Lung (tissue), 11 donors: ENCODE measurements at regions not wholly inside any gene's neighbourhood (a gene's known extent, or its start where the extent isn't known, plus 50 kb on each side); places are given as distances from the start of the nearest gene placed in this dataset.

Source experiments
- ATAC-seq: fragments of 200-7000 bp; cut with Tn5 transposase; one replicate; pipeline ENCODE4 v1.9.1; 2020; ENCODE audit warnings: moderate number of reproducible peaks; ENCODE audit not compliant: insufficient read depth, low FRiP score
- DNase-seq, 3 donors: peaks; one replicate each; pipeline ENCODE4 v3.0.0-alpha.2; 2013 to 2017
- H3K27ac ChIP-seq, 2 donors: one replicate each; pipeline ENCODE4 v1.5.1; 2013; ENCODE audit warnings: mild to moderate bottlenecking in 2 of 2, moderate library complexity in 2 of 2, control low read depth in 1 of 2, inconsistent platforms in 1 of 2, low read depth in 1 of 2, low read length in 1 of 2
- H3K27me3 ChIP-seq, 3 donors: one replicate each; pipeline ENCODE4 v1.5.1; 2013; ENCODE audit warnings: low read length in 2 of 3; ENCODE audit not compliant: control insufficient read depth in 3 of 3, insufficient read depth in 3 of 3
- H3K36me3 ChIP-seq, 4 donors: one replicate each; pipeline ENCODE4 v1.5.1; 2013; ENCODE audit warnings: low read length in 4 of 4, mild to moderate bottlenecking in 1 of 4, moderate library complexity in 1 of 4; ENCODE audit not compliant: control insufficient read depth in 4 of 4, insufficient read depth in 4 of 4
- H3K4me1 ChIP-seq, 5 donors: one replicate each; pipeline ENCODE4 v1.5.1; 2013; ENCODE audit warnings: low read length in 5 of 5, mild to moderate bottlenecking in 2 of 5, moderate library complexity in 1 of 5; ENCODE audit not compliant: control insufficient read depth in 5 of 5, insufficient read depth in 5 of 5
- H3K4me3 ChIP-seq: one replicate; pipeline ENCODE4 v1.5.1; 2013; ENCODE audit warnings: mild to moderate bottlenecking, control low read depth, moderate library complexity
- H3K9ac ChIP-seq, 2 donors: one replicate each; pipeline ENCODE4 v1.5.1; 2013; ENCODE audit warnings: low read length in 2 of 2, control low read depth in 1 of 2; ENCODE audit not compliant: insufficient read depth in 1 of 2
- H3K9me3 ChIP-seq, 4 donors: one replicate each; pipeline ENCODE4 v1.5.1; 2013; ENCODE audit warnings: low read length in 3 of 4, mild to moderate bottlenecking in 1 of 4, moderate library complexity in 1 of 4; ENCODE audit not compliant: control insufficient read depth in 4 of 4, insufficient read depth in 3 of 4
- WGBS, 2 donors: extraction: QIAGEN DNeasy Blood & Tissue Kit; methylation state at CpG; one replicate each; pipeline ENCODE4 v1.1.7; 2013; 5-methylcytosine and 5-hydroxymethylcytosine counted together
- TF ChIP-seq, protein P1 (sequence below): IDR thresholded peaks from 2 replicates; pipeline ENCODE4 v1.5.1; 2012; ENCODE audit warnings: mild to moderate bottlenecking; ENCODE audit errors: control extremely low read depth, extremely low read depth
- donor health status: control.
- donor health status: control.
- donor health status: Bipolar disorder and iron deficiency.
- donor health status: healthy.
- donor health status: DM: yes; HTN: yes; CAD: no.

DNA sequence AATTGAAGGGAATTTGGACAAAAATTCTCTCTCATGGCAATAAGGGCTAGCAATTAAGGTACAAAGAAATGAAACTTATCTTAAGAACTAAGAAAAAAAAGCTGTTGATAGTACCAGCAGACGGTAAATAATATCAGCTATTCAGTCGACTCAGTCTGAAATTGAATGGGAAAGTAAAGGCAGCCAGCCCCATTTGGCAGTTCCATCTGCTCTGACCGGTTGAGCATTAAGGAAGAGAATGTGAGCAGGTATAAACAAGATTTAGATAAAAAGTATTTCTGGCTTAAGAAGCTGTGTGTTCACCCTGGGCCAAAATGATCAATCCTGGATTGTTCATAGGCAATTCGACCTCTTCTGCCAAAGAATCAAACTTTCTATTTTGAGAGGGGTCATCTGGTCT lies 154.6 kb upstream of the NPVF start:
- DNase-seq, result no peak
- no peak overlapping the region for H3K27ac ChIP-seq
- no peak for ATAC-seq
- no peaks in the 10 kb centered on the region for H3K36me3 ChIP-seq
- peaks cover 0 to 2% (median 0%) of the 10 kb centered on the region in 4 donors for H3K9me3 ChIP-seq
- H3K9ac ChIP-seq, result no peak overlapping the region
- WGBS, 2 donors, result 73 to 87% methylated on average over 4 of the region's 4 CpGs
- peaks cover 0 to 33% (median 2%) of the 10 kb centered on the region in 5 donors for H3K4me1 ChIP-seq
- TF ChIP-seq, protein P1, sequence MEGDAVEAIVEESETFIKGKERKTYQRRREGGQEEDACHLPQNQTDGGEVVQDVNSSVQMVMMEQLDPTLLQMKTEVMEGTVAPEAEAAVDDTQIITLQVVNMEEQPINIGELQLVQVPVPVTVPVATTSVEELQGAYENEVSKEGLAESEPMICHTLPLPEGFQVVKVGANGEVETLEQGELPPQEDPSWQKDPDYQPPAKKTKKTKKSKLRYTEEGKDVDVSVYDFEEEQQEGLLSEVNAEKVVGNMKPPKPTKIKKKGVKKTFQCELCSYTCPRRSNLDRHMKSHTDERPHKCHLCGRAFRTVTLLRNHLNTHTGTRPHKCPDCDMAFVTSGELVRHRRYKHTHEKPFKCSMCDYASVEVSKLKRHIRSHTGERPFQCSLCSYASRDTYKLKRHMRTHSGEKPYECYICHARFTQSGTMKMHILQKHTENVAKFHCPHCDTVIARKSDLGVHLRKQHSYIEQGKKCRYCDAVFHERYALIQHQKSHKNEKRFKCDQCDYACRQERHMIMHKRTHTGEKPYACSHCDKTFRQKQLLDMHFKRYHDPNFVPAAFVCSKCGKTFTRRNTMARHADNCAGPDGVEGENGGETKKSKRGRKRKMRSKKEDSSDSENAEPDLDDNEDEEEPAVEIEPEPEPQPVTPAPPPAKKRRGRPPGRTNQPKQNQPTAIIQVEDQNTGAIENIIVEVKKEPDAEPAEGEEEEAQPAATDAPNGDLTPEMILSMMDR, result no peak
- no peaks in the 10 kb centered on the region for H3K27me3 ChIP-seq
- H3K4me3 ChIP-seq, result no peak overlapping the region

GRCh38 chr7:25383402-25383801 lies 155.1 kb upstream of the NPVF start:
- ATAC-seq (no peak), DNase-seq (no peak)
- TF ChIP-seq, protein P1, result no peak
- no peak overlapping the region for H3K4me3 ChIP-seq
- peaks cover 0 to 33% (median 2%) of the 10 kb centered on the region in 5 donors for H3K4me1 ChIP-seq
- H3K27ac ChIP-seq, result no peak overlapping the region
- no peaks in the 10 kb centered on the region for H3K9me3 ChIP-seq
- no peak overlapping the region for H3K9ac ChIP-seq
- WGBS, 2 donors, result 75 to 82% methylated on average over 2 of the region's 2 CpGs
- H3K27me3 ChIP-seq, result no peaks in the 10 kb centered on the region
- H3K36me3 ChIP-seq, result no peaks in the 10 kb centered on the region

GRCh38 chr7:25384788-25385505 lies 156.7 kb upstream of the NPVF start:
- TF ChIP-seq, protein P1, result no peak
- no peak overlapping the region for H3K4me3 ChIP-seq
- peak in 1 of 3 donors; percentile 69 for DNase-seq
- 80 to 85% methylated on average over 7 of the region's 7 CpGs for WGBS, 2 donors
- peaks cover 0 to 39% (median 3%) of the 10 kb centered on the region in 5 donors for H3K4me1 ChIP-seq
- no peak for ATAC-seq
- H3K36me3 ChIP-seq, result no peaks in the 10 kb centered on the region
- no peak overlapping the region for H3K9ac ChIP-seq
- peaks cover 0 to 1% (median 0%) of the 10 kb centered on the region in 3 donors for H3K27me3 ChIP-seq
- H3K9me3 ChIP-seq, result no peaks in the 10 kb centered on the region
- H3K27ac ChIP-seq, result no peak overlapping the region
